ENCODE measurements at regions not wholly inside any gene's neighbourhood (a gene's known extent, or its start where the extent isn't known, plus 50 kb on each side); places are given as distances from the start of the nearest gene placed in this dataset.

DNA sequence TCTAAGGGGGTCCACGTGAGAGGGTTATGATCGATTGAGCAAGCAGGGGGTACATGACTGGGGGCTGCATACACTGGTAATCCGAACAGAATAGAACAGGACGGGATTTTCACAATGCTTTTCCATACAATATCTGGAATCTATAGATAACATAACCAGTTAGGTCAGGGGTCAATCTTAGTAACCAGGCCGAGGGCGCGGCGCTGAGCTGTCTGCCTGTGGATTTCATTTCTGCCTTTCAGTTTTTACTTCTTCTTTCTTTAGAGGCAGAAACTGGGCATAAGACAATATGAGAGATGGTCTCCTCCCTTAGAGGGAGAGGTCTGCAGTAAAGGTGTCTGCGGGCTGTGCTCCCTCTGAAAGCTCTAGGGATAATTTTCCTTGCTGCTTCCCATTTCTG is 261.3 kb downstream of the XXYLT1 start:
- TF ChIP-seq, protein P1, sequence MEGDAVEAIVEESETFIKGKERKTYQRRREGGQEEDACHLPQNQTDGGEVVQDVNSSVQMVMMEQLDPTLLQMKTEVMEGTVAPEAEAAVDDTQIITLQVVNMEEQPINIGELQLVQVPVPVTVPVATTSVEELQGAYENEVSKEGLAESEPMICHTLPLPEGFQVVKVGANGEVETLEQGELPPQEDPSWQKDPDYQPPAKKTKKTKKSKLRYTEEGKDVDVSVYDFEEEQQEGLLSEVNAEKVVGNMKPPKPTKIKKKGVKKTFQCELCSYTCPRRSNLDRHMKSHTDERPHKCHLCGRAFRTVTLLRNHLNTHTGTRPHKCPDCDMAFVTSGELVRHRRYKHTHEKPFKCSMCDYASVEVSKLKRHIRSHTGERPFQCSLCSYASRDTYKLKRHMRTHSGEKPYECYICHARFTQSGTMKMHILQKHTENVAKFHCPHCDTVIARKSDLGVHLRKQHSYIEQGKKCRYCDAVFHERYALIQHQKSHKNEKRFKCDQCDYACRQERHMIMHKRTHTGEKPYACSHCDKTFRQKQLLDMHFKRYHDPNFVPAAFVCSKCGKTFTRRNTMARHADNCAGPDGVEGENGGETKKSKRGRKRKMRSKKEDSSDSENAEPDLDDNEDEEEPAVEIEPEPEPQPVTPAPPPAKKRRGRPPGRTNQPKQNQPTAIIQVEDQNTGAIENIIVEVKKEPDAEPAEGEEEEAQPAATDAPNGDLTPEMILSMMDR (tag by site-specific recombination; IDR thresholded peaks at IDR 0.05): no peak
- TF ChIP-seq MZF1 (tag by site-specific recombination; IDR thresholded peaks at IDR 0.05; ENCODE audit: borderline replicate concordance): no peak
- no peak for TF ChIP-seq TCF7L2 (IDR thresholded peaks at IDR 0.05; ENCODE audit: borderline replicate concordance, low read depth, low read length)
- no peak for TF ChIP-seq ZBTB17 (tag by site-specific recombination; IDR thresholded peaks at IDR 0.05)
- TF ChIP-seq ZBTB7A (tag by site-specific recombination; IDR thresholded peaks at IDR 0.05; ENCODE audit: low read depth): no peak
- no peak for TF ChIP-seq ZNF658 (tag by site-specific recombination; IDR thresholded peaks at IDR 0.05)
- no peak for TF ChIP-seq ZNF292 (tag by site-specific recombination; IDR thresholded peaks at IDR 0.05; ENCODE audit: borderline replicate concordance, low read depth)
